Karpas-422 (cell line): ENCODE measurements at regions not wholly inside any gene's neighbourhood (a gene's known extent, or its start where the extent isn't known, plus 50 kb on each side); places are given as distances from the start of the nearest gene placed in this dataset.

ENCODE experiments used
- DNase-seq: peaks from one replicate; pipeline ENCODE4 v3.0.0-alpha.2; 2015
- H2AFZ ChIP-seq: fragments of 200-600 bp; sonication (generic); 2 replicates; pipeline ENCODE4 v1.6.1; 2014; ENCODE audit warnings: antibody characterized with exemption, low read length, mixed read lengths
- H3K27ac ChIP-seq: fragments of 200-600 bp; sonication (generic); 2 replicates; pipeline ENCODE4 v1.5.1; 2014; ENCODE audit warnings: mild to moderate bottlenecking, low read length, moderate library complexity
- H3K27me3 ChIP-seq: fragments of 200-600 bp; sonication (generic); 2 replicates; pipeline ENCODE4 v1.6.1; 2014; ENCODE audit warnings: low read length, mixed read lengths
- H3K36me3 ChIP-seq: fragments of 200-600 bp; sonication (generic); 2 replicates; pipeline ENCODE4 v1.6.1; 2014; ENCODE audit warnings: low read length, mixed read lengths; ENCODE audit not compliant: insufficient read depth
- H3K4me1 ChIP-seq: fragments of 200-600 bp; sonication (generic); 2 replicates; pipeline ENCODE4 v1.6.1; 2014; ENCODE audit warnings: mild to moderate bottlenecking, low read length, mixed read lengths
- H3K4me2 ChIP-seq: fragments of 200-600 bp; sonication (generic); 2 replicates; pipeline ENCODE4 v1.6.1; 2014; ENCODE audit warnings: low read length, low read depth, mild to moderate bottlenecking; ENCODE audit not compliant: poor library complexity, severe bottlenecking
- H3K4me3 ChIP-seq: fragments of 200-600 bp; sonication (generic); 2 replicates; pipeline ENCODE4 v1.5.1; 2014; ENCODE audit warnings: mild to moderate bottlenecking, antibody characterized with exemption, low read length, mixed read lengths
- H3K79me2 ChIP-seq: fragments of 200-600 bp; sonication (generic); 2 replicates; pipeline ENCODE4 v1.6.1; 2014; ENCODE audit warnings: mild to moderate bottlenecking, low read length, mixed read lengths
- H3K9ac ChIP-seq: fragments of 200-600 bp; sonication (generic); 2 replicates; pipeline ENCODE4 v1.6.0; 2014; ENCODE audit warnings: low read length
- H3K9me2 ChIP-seq: fragments of 200-600 bp; sonication (generic), shearing (Covaris generic); replicated peaks from 2 replicates; pipeline ENCODE4 v1.6.0; 2014; ENCODE audit warnings: mild to moderate bottlenecking, low read length, moderate library complexity; ENCODE audit not compliant: insufficient read depth
- H3K9me3 ChIP-seq: fragments of 300-700, 200-600 bp; sonication (generic); 2 replicates; pipeline ENCODE4 v1.6.1; 2014; ENCODE audit warnings: low read length, mixed read lengths
- H4K20me1 ChIP-seq: fragments of 200-600 bp; sonication (generic); 2 replicates; pipeline ENCODE4 v1.6.1; 2014; ENCODE audit warnings: mild to moderate bottlenecking, antibody characterized with exemption, low read length, low read depth; ENCODE audit not compliant: insufficient read depth

DNA sequence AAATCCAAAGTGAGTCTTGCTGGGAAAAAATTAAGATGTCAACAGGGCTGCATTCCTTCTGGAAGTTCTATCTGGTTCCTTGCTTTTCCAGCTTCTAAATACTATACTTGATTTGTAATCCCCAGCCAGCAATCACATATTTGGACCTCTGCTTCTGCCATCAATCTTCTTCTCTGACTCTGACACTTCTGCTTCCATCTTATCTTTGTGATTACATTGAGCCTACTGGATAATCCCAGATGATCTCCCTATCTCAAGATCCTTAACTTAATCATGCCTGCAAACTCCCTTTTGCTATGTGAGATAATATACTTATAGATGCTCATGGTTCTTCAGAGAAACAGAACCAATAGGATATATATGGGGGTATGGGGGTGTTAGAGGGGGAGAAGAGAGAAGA is 49.9 kb upstream of the ZDHHC17 start:
- Histone ChIP-seq H3K27me3 (no peaks in the 10 kb centered on the region), H3K9me3 (no peaks in the 10 kb centered on the region), H3K79me2 (no peaks in the 10 kb centered on the region), H3K36me3 (no peaks in the 10 kb centered on the region), H2AFZ (no peak overlapping the region), H3K4me1 (no peaks in the 10 kb centered on the region), H3K27ac (no peak overlapping the region), H3K9me2 (no peaks in the 10 kb centered on the region), H3K4me2 (no peak overlapping the region), H3K4me3 (no peak overlapping the region), H3K9ac (no peak overlapping the region), H4K20me1 (no peaks in the 10 kb centered on the region)
- DNase-seq = no peak
